ENCODE measurements at regions not wholly inside any gene's neighbourhood (a gene's known extent, or its start where the extent isn't known, plus 50 kb on each side); places are given as distances from the start of the nearest gene placed in this dataset.

DNA sequence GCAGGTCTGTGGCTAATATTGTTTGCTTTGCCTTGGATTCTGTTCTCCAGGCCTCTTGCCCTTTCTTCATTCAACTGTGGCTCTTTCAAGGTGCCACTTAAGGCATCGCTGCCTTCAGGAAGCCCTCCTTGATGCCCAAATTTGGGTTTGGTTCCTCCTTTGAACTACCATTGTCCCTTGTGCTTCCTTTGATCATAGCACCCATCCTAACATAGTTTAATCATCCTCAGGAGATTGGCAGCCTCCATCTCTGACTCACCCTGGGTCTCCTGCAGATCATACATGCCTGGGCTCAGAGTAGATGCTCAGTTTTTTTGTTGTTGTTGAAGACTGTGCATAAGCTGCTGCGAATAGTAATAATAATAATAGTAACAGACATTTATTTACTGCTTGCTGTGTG lies 54.4 kb upstream of the ACOT11 start:
- TF ChIP-seq POLR2AphosphoS5 (IDR thresholded peaks at IDR 0.05; ENCODE audit: borderline replicate concordance, low read depth, low read length) (no peak), EZH2 (IDR thresholded peaks at IDR 0.05) (no peak), FOXP2 (optimal IDR thresholded peaks at IDR 0.05; ENCODE audit: control extremely low read depth, extremely low read length, insufficient read depth) (no peak)
